GM12878 (cell line): ENCODE measurements at regions not wholly inside any gene's neighbourhood (a gene's known extent, or its start where the extent isn't known, plus 50 kb on each side); places are given as distances from the start of the nearest gene placed in this dataset.

Experiments
- ATAC-seq: fragments of 200-7000 bp; cut with Tn5 transposase; 3 replicates; pipeline ENCODE4 v1.9.1; 2020; ENCODE audit warnings: mild to moderate bottlenecking, moderate library complexity
- BruUV-seq: library from RNA; stranded (reverse); fragments of 400-500 nt; replicated peaks from 2 replicates; lab custom pipeline; 2021; lab: Mats Ljungman, UMichigan
- CTCF ChIA-PET: fragments of 300-600 bp; sonication (Branson Sonifier 250); formaldehyde crosslinking; extraction: SDS; loops from one replicate; lab custom pipeline; 2021; ENCODE audit warnings: inconsistent platforms; lab: Yijun Ruan, JAX
- POLR2A ChIA-PET: fragments of 350-600 bp; formaldehyde crosslinking; extraction: SDS; loops from one replicate; lab custom pipeline; 2021; ENCODE audit warnings: inconsistent platforms; lab: Charles Lee
- RAD21 ChIA-PET: fragments of 300-600 bp; sonication (Branson Sonifier 250); formaldehyde crosslinking; loops from one replicate; lab custom pipeline; 2023; ENCODE audit warnings: antibody characterized with exemption; ENCODE audit not compliant: unreplicated experiment; lab: Charles Lee
- SMC1A ChIA-PET: fragments of 300-600 bp; sonication (Branson Sonifier 250); formaldehyde crosslinking; loops from one replicate; lab custom pipeline; 2023; ENCODE audit not compliant: unreplicated experiment, uncharacterized antibody; lab: Charles Lee
- DNase-seq: peaks from one replicate; pipeline ENCODE4 v3.0.0-alpha.2; 2011; ENCODE audit warnings: low read depth, low spot score
- FAIRE-seq: peaks from 3 replicates; lab custom pipeline; 2011; peaks lifted over from hg19 to GRCh38; lab: Jason Lieb, UNC
- H2AFZ ChIP-seq: 2 replicates; pipeline ENCODE4 v1.6.0; 2011; ENCODE audit warnings: low read depth, low read length, control low read depth; ENCODE audit not compliant: control insufficient read depth
- H3K27ac ChIP-seq: 2 replicates; pipeline ENCODE4 v1.5.1; 2011; ENCODE audit warnings: control low read depth; ENCODE audit not compliant: control insufficient read depth, insufficient read depth
- H3K27me3 ChIP-seq, 2 experiments: replicated peaks in 1 of 2; 2 replicates each; pipeline versions ENCODE4 v1.6.0 to v1.6.1; 2011; ENCODE audit warnings: low read length in 1 of 2; ENCODE audit not compliant: control insufficient read depth in 2 of 2, insufficient read depth in 2 of 2
- H3K36me3 ChIP-seq, 2 experiments: 2 replicates each; pipeline ENCODE4 v1.5.1; 2011; ENCODE audit warnings: low read length in 1 of 2; ENCODE audit not compliant: control insufficient read depth in 2 of 2, insufficient read depth in 2 of 2
- H3K4me1 ChIP-seq: 2 replicates; pipeline ENCODE4 v1.6.1; 2011; ENCODE audit warnings: mild to moderate bottlenecking, low read length, moderate library complexity, mixed read lengths; ENCODE audit not compliant: control insufficient read depth, insufficient read depth
- H3K4me2 ChIP-seq: 2 replicates; pipeline ENCODE4 v1.6.0; 2011; ENCODE audit warnings: control low read depth; ENCODE audit not compliant: control insufficient read depth, insufficient read depth
- H3K4me3 ChIP-seq: fragments of 200-600 bp; sonication (generic); 2 replicates; pipeline ENCODE4 v1.5.1; 2016
- H3K79me2 ChIP-seq: 2 replicates; pipeline ENCODE4 v1.6.0; 2011; ENCODE audit warnings: low read length; ENCODE audit not compliant: control insufficient read depth, insufficient read depth
- H3K9ac ChIP-seq: 2 replicates; pipeline ENCODE4 v1.8.0; 2011; ENCODE audit warnings: low read length, control low read depth, mixed read lengths; ENCODE audit not compliant: control insufficient read depth, insufficient read depth
- H3K9me3 ChIP-seq: replicated peaks from 3 replicates; pipeline ENCODE4 v1.5.1; 2011; ENCODE audit warnings: mild to moderate bottlenecking, low read length; ENCODE audit not compliant: control insufficient read depth, insufficient read depth
- H4K20me1 ChIP-seq: 2 replicates; pipeline ENCODE4 v1.6.0; 2011; ENCODE audit not compliant: control insufficient read depth, insufficient read depth
- FOXM1 ChIP-seq: IDR thresholded peaks from 2 replicates; pipeline ENCODE4 v1.6.1; 2012; ENCODE audit warnings: low read depth, mild to moderate bottlenecking, inconsistent platforms, low read length, moderate library complexity
- NFIC ChIP-seq: IDR thresholded peaks from 2 replicates; pipeline ENCODE4 v1.6.1; 2012; ENCODE audit warnings: low read depth, mild to moderate bottlenecking, inconsistent platforms, low read length, moderate library complexity
- POLR2A ChIP-seq: IDR thresholded peaks from 2 replicates; pipeline ENCODE4 v1.6.1; 2011; ENCODE audit warnings: low read depth, mild to moderate bottlenecking, low read length
- POU2F2 ChIP-seq: IDR thresholded peaks from 3 replicates; pipeline ENCODE4 v1.6.1; 2011; ENCODE audit warnings: low read depth, mild to moderate bottlenecking, low read length, borderline replicate concordance
- STAT3 ChIP-seq: IDR thresholded peaks from 2 replicates; pipeline ENCODE4 v1.6.1; 2011; ENCODE audit warnings: low read depth, low read length, improper control_type of control experiment
- TCF12 ChIP-seq: IDR thresholded peaks from 2 replicates; pipeline ENCODE4 v1.6.1; 2011; ENCODE audit warnings: low read depth, mild to moderate bottlenecking, low read length
- ZNF384 ChIP-seq: IDR thresholded peaks from 2 replicates; pipeline ENCODE4 v1.6.1; 2012; ENCODE audit warnings: low read depth, mild to moderate bottlenecking, low read length, improper control_type of control experiment, borderline replicate concordance
- WGBS: methylation state at CpG from one replicate; pipeline ENCODE4 v1.1.6; 2016; ENCODE audit warnings: low lambda C conversion rate; ENCODE audit not compliant: insufficient replicate concordance, insufficient coverage; ENCODE audit errors: missing lambda C conversion rate; 5-methylcytosine and 5-hydroxymethylcytosine counted together
- in situ Hi-C: fragments of 300-500 bp; cut with MboI; formaldehyde crosslinking; loops from 9 replicates; pipeline ENCODE4 v1.14.3; 2018; ENCODE audit warnings: mixed read lengths
- intact Hi-C: fragments of 100-400 bp; cut with micrococcal nuclease; formaldehyde crosslinking; loops from one replicate; pipeline ENCODE4 v1.14.2; 2022; ENCODE audit not compliant: unreplicated experiment
- TF ChIP-seq, protein P1 (sequence below), 3 experiments: IDR thresholded peaks in 2 of 3; conservative IDR thresholded peaks in 1 of 3; 2 replicates each; pipeline ENCODE4 v1.5.1; 2011; ENCODE audit warnings: low read depth in 3 of 3, low read length in 3 of 3, mild to moderate bottlenecking in 3 of 3, control low read depth in 2 of 3, moderate library complexity in 2 of 3, inconsistent platforms in 1 of 3, mixed read lengths in 1 of 3; ENCODE audit not compliant: control insufficient read depth in 2 of 3, insufficient read depth in 1 of 3; ENCODE audit errors: extremely low read depth in 1 of 3
- TF ChIP-seq, protein P2 (sequence below): fragments of 450-650 bp; IDR thresholded peaks from 2 replicates; pipeline ENCODE4 v1.6.1; 2018; ENCODE audit warnings: mild to moderate bottlenecking, low read depth, moderate library complexity; ENCODE audit not compliant: partially characterized antibody
- TF ChIP-seq, protein P3 (sequence below): fragments of 450-650 bp; IDR thresholded peaks from 2 replicates; pipeline ENCODE4 v1.6.1; 2016; ENCODE audit warnings: mild to moderate bottlenecking, moderate library complexity, borderline replicate concordance

DNA sequence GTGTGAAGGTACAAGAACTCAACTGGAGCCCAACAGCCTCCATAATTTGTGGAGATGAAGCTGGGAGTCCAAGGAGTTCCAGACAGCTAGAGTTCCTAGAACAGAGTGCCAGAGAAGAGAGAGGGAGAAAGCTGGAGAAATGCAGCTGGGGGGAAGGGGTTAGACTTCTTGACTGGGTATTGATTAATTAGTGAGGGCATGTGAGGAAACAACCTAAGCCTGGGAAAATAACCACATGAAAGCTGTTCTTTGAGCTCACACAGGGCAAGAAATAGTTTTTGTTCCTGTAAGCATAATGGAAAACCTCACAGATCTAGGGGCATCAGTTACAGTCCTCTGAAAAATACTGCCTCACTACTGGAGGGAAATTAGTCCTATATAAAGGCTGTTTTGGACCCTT, 230.5 kb upstream of the FKBP1C start (continued):
- TF ChIP-seq, protein P1, sequence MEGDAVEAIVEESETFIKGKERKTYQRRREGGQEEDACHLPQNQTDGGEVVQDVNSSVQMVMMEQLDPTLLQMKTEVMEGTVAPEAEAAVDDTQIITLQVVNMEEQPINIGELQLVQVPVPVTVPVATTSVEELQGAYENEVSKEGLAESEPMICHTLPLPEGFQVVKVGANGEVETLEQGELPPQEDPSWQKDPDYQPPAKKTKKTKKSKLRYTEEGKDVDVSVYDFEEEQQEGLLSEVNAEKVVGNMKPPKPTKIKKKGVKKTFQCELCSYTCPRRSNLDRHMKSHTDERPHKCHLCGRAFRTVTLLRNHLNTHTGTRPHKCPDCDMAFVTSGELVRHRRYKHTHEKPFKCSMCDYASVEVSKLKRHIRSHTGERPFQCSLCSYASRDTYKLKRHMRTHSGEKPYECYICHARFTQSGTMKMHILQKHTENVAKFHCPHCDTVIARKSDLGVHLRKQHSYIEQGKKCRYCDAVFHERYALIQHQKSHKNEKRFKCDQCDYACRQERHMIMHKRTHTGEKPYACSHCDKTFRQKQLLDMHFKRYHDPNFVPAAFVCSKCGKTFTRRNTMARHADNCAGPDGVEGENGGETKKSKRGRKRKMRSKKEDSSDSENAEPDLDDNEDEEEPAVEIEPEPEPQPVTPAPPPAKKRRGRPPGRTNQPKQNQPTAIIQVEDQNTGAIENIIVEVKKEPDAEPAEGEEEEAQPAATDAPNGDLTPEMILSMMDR (IDR thresholded peaks at IDR 0.05 in 2 of 3, conservative IDR thresholded peaks at IDR 0.05 in 1 of 3; ENCODE audit: control insufficient read depth in 2 of 3, extremely low read depth in 1 of 3, insufficient read depth in 1 of 3, low read depth in 3 of 3, low read length in 3 of 3): no peak
- TF ChIP-seq, protein P2, sequence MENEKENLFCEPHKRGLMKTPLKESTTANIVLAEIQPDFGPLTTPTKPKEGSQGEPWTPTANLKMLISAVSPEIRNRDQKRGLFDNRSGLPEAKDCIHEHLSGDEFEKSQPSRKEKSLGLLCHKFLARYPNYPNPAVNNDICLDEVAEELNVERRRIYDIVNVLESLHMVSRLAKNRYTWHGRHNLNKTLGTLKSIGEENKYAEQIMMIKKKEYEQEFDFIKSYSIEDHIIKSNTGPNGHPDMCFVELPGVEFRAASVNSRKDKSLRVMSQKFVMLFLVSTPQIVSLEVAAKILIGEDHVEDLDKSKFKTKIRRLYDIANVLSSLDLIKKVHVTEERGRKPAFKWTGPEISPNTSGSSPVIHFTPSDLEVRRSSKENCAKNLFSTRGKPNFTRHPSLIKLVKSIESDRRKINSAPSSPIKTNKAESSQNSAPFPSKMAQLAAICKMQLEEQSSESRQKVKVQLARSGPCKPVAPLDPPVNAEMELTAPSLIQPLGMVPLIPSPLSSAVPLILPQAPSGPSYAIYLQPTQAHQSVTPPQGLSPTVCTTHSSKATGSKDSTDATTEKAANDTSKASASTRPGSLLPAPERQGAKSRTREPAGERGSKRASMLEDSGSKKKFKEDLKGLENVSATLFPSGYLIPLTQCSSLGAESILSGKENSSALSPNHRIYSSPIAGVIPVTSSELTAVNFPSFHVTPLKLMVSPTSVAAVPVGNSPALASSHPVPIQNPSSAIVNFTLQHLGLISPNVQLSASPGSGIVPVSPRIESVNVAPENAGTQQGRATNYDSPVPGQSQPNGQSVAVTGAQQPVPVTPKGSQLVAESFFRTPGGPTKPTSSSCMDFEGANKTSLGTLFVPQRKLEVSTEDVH: no peak
- TF ChIP-seq TCF12 (no peak), NFIC (no peak), STAT3 (no peak), FOXM1 (no peak), POLR2A (no peak)
- TF ChIP-seq, all 136 proteins: peak for 0

DNA sequence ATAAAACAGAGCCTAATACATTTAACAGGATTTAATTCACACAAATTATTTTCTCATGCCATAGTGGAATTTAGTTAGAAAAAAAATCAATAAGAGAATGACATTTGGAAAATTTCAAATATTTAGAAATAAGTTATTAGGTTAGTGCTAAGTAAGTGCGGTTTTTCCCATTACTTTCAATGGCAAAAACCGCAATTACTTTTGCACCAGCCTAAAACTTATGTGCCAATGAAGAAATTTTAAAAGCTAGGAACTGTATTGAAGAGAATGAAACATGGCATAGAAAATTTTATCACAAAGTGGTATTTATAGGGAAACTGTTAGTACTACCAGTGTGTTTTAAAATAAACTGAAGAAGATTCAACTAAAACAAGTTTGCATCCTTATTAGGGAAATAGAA, 228.3 kb upstream of the FKBP1C start:
- FAIRE-seq (no peak), ATAC-seq (no peak), DNase-seq (no peak)
- H3K27me3 ChIP-seq: no peaks in the 10 kb centered on the region
- H3K4me2 ChIP-seq: no peak overlapping the region
- ChIA-PET CTCF (interaction anchor here (0.6 kb wide), 1 partner anchor 91 kb away, joined by 3 read pairs; no protein-coding TSS in a partner anchor), RAD21 (interaction anchor here (1.0 to 1.7 kb wide), 4 partner anchors 9 to 286 kb away, joined by 3 to 5 read pairs (median 3); no protein-coding TSS in a partner anchor), SMC1A (interaction anchor here (0.9 to 1.8 kb wide), 3 partner anchors 10 to 40 kb away, joined by 3 to 6 read pairs (median 3); no protein-coding TSS in a partner anchor), POLR2A (no interaction called here)
- 15% methylated on average over 2 of the region's 2 CpGs for WGBS
- H2AFZ ChIP-seq: no peak overlapping the region
- no peak overlapping the region for H3K4me3 ChIP-seq
- no peaks in the 10 kb centered on the region for H3K4me1 ChIP-seq
- intact Hi-C loops: no loop called here
- no peak overlapping the region for H3K27ac ChIP-seq
- in situ Hi-C loops: no loop called here
- H3K9ac ChIP-seq: no peak overlapping the region
- no peak for TF ChIP-seq POU2F2
- no peak for TF ChIP-seq ZNF384
- TF ChIP-seq, protein P3, sequence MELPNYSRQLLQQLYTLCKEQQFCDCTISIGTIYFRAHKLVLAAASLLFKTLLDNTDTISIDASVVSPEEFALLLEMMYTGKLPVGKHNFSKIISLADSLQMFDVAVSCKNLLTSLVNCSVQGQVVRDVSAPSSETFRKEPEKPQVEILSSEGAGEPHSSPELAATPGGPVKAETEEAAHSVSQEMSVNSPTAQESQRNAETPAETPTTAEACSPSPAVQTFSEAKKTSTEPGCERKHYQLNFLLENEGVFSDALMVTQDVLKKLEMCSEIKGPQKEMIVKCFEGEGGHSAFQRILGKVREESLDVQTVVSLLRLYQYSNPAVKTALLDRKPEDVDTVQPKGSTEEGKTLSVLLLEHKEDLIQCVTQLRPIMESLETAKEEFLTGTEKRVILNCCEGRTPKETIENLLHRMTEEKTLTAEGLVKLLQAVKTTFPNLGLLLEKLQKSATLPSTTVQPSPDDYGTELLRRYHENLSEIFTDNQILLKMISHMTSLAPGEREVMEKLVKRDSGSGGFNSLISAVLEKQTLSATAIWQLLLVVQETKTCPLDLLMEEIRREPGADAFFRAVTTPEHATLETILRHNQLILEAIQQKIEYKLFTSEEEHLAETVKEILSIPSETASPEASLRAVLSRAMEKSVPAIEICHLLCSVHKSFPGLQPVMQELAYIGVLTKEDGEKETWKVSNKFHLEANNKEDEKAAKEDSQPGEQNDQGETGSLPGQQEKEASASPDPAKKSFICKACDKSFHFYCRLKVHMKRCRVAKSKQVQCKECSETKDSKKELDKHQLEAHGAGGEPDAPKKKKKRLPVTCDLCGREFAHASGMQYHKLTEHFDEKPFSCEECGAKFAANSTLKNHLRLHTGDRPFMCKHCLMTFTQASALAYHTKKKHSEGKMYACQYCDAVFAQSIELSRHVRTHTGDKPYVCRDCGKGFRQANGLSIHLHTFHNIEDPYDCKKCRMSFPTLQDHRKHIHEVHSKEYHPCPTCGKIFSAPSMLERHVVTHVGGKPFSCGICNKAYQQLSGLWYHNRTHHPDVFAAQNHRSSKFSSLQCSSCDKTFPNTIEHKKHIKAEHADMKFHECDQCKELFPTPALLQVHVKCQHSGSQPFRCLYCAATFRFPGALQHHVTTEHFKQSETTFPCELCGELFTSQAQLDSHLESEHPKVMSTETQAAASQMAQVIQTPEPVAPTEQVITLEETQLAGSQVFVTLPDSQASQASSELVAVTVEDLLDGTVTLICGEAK: 0 out of 2 replicates have a peak, but pooled peaks have one; percentile 44
- no peaks in the 10 kb centered on the region for H3K36me3 ChIP-seq
- no peaks in the 10 kb centered on the region for H3K79me2 ChIP-seq
- H3K9me3 ChIP-seq: no peaks in the 10 kb centered on the region
- BruUV-seq: no TSS peak
- no peaks in the 10 kb centered on the region for H4K20me1 ChIP-seq
